ENCODE measurements at regions not wholly inside any gene's neighbourhood (a gene's known extent, or its start where the extent isn't known, plus 50 kb on each side); places are given as distances from the start of the nearest gene placed in this dataset.

DNA sequence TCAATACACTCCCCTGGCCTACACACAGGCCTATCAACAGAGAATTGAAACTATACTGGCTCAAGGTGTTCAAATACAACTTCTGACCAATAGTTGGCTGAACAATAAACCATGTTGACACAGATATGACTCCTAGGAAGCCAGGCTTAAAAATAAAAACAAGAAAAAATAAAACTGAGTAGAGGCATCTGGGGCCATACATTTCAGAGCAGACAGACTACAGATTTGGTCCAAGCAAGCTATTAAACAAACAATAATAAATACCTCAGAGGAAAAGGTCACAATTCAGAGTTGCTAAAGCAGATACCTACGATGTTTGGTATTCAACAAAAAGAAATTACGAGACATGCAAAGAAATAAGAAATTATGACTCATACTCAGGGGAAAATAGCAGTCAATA lies 132.8 kb upstream of the ACVR2A start:
- no peak overlapping the region for H3K9ac ChIP-seq (ENCODE audit: low read length)
- no peak overlapping the region for H3K27ac ChIP-seq (ENCODE audit: low read depth, low read length)
- no peak overlapping the region for H3K4me3 ChIP-seq (ENCODE audit: low read depth, low read length)

DNA sequence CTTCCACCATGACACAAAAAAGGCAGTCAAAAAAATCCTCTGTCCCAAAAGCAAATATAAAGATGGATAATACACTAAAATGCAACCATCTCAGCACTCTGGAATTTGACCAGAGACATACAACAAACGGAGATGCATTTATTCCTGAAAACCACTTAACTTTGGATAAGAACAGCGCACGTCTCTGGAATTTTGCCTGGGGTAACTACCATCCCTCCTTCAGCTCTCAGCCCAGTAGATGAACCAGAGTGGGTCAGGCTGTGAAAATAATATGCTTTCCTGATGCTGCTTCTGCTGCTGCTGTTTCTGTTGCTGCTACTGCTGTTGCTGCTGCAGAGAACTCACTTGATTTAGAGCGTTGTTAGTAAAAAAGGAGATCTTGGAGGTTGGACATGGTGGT lies 133.8 kb upstream of the ACVR2A start:
- Histone ChIP-seq H3K36me3 (ENCODE audit: control insufficient read depth, insufficient read depth, low read length) (no peaks in the 10 kb centered on the region), H3K27ac (ENCODE audit: low read depth, low read length) (no peak overlapping the region), H3K9ac (ENCODE audit: low read length) (no peak overlapping the region), H3K4me1 (ENCODE audit: control insufficient read depth, insufficient read depth, low read length) (no peaks in the 10 kb centered on the region), H3K27me3 (ENCODE audit: control insufficient read depth, insufficient read depth, low read length) (no peaks in the 10 kb centered on the region), H3K4me3 (ENCODE audit: low read depth, low read length) (no peak overlapping the region), H3K9me3 (ENCODE audit: control insufficient read depth, insufficient read depth, low read depth, low read length) (0 out of 2 replicates have a peak, but pooled peaks cover 3% of the 10 kb centered on the region)

More for the DNA sequence above, 132.8 kb upstream of the ACVR2A start:
- Histone ChIP-seq H3K4me1 (ENCODE audit: control insufficient read depth, insufficient read depth, low read length) (no peaks in the 10 kb centered on the region), H3K9me3 (ENCODE audit: control insufficient read depth, insufficient read depth, low read depth, low read length) (0 out of 2 replicates have a peak, but pooled peaks cover 3% of the 10 kb centered on the region), H3K27me3 (ENCODE audit: control insufficient read depth, insufficient read depth, low read length) (no peaks in the 10 kb centered on the region), H3K36me3 (ENCODE audit: control insufficient read depth, insufficient read depth, low read length) (no peaks in the 10 kb centered on the region)

DNA sequence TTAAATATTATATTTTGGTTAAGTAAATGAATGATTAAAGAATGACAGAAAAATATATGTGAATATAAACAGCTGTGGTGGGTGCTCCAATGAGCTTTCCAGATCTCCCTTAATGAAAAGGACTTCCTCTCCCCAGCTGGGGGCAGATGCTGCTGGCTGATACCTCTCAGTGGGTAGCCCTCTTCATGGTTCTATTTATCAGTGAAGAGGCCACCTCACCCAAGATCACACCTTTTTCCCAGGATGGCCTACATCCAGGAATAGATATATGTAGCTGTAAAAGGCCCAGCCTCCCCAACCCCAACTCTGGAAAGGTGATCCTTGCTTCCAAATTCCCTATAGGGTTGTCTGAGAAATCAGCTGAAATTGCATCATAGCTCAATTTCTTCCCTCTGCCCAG lies 135.2 kb upstream of the ACVR2A start:
- Histone ChIP-seq H3K9ac (ENCODE audit: low read length) (no peak overlapping the region), H3K4me3 (ENCODE audit: low read depth, low read length) (no peak overlapping the region), H3K9me3 (ENCODE audit: control insufficient read depth, insufficient read depth, low read depth, low read length) (0 out of 2 replicates have a peak, but pooled peaks cover 3% of the 10 kb centered on the region), H3K27ac (ENCODE audit: low read depth, low read length) (no peak overlapping the region), H3K27me3 (ENCODE audit: control insufficient read depth, insufficient read depth, low read length) (no peaks in the 10 kb centered on the region), H3K4me1 (ENCODE audit: control insufficient read depth, insufficient read depth, low read length) (no peaks in the 10 kb centered on the region), H3K36me3 (ENCODE audit: control insufficient read depth, insufficient read depth, low read length) (no peaks in the 10 kb centered on the region)

DNA sequence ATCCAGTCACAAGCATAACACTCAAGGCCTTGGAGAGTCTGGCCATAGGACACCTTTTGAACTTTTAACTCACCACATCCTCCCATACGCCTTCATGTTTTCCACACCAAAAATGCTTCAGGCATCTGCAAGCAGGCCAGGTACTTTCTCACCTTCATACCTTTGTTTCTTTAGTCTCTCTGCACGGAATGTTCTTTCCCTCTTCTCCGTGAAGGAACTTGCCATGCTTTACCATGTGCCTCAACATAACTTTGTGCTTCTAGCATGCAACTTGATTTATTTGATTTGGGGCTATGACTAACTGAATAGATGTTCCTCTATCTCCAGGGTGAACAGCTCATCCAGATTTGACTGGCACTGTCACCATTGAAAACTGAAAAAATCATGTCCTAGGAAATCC lies 141.7 kb upstream of the ACVR2A start:
- Histone ChIP-seq H3K9me3 (ENCODE audit: control insufficient read depth, insufficient read depth, low read depth, low read length) (0 out of 2 replicates have a peak, but pooled peaks cover 3% of the 10 kb centered on the region), H3K27me3 (ENCODE audit: control insufficient read depth, insufficient read depth, low read length) (no peaks in the 10 kb centered on the region), H3K9ac (ENCODE audit: low read length) (no peak overlapping the region), H3K36me3 (ENCODE audit: control insufficient read depth, insufficient read depth, low read length) (no peaks in the 10 kb centered on the region), H3K27ac (ENCODE audit: low read depth, low read length) (no peak overlapping the region), H3K4me1 (ENCODE audit: control insufficient read depth, insufficient read depth, low read length) (no peaks in the 10 kb centered on the region), H3K4me3 (ENCODE audit: low read depth, low read length) (no peak overlapping the region)

DNA sequence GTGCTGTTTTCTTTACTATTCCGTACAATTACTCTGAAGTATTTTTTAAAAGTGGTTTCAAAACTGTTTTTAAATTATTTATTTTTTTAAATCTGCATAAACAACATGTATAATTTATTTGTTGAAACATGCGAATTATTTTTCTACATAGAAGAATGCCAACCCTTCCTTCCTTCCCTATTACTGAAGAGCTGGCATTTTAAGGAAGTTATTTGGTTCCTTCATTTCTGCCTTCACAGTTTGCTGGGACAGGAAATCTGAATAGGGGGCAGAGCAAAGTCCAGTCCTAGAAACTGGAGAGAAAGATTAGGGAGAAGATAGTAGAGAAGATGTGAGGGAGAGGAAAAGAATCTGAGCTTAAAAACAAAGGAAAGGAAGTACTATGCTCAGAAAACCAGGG lies 146.7 kb upstream of the ACVR2A start:
- Histone ChIP-seq H3K27ac (ENCODE audit: low read depth, low read length) (no peak overlapping the region), H3K4me1 (ENCODE audit: control insufficient read depth, insufficient read depth, low read length) (no peaks in the 10 kb centered on the region), H3K27me3 (ENCODE audit: control insufficient read depth, insufficient read depth, low read length) (no peaks in the 10 kb centered on the region), H3K36me3 (ENCODE audit: control insufficient read depth, insufficient read depth, low read length) (no peaks in the 10 kb centered on the region), H3K9me3 (ENCODE audit: control insufficient read depth, insufficient read depth, low read depth, low read length) (no peaks in the 10 kb centered on the region), H3K4me3 (ENCODE audit: low read depth, low read length) (no peak overlapping the region), H3K9ac (ENCODE audit: low read length) (no peak overlapping the region)

DNA sequence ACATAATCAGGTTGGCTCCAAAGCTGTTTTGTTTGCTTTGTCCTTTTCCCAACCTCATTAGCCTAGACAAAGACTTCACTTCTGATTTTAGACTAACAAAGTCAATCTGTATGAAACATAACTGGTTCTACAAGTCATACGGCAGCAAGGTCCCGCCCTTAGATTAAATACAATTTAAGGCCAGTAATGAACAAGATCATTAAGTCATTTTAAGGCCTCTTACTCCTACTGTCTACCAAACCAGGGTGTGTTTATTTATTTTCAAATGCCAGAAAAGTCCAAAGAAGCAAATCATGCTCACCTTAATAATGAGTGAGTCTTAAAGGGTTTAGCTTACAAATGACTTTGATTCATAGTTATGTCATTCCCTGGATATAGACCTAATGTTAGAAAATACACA lies 148.4 kb upstream of the ACVR2A start:
- H3K27ac ChIP-seq (ENCODE audit: low read depth, low read length) = no peak overlapping the region

DNA sequence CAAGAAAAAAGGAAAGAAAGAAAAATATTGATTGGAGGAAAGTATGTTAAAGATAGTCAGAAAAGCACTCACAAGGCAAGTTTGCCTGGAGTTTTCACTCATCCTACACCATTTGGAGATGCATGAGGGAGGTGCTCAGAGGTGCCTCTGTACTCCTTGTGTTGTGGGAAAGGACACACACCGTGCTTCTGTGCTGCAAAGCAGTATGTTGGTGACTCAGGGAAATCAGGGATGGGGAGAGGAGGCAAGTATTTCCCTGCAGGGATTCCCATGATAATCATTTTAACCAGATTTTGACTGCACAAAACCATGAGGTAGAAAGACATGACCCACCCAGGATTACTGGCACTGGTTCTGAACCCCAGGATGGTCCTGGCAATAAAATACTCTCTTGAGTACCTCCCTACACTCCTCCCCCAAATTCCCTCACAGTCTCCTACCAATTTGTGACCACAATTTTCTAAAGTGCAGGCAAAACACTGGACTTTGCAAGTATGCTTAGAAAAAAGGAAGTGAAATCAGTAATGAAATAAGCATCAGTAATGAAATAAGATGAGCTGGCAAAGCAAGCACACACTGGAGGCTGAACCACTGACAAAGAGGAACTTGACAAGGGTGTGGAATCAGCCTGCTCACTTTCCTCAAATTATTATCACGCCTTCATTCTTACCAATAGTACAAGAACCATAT lies 155.5 kb upstream of the ACVR2A start:
- Histone ChIP-seq H3K27ac (ENCODE audit: low read depth, low read length) (no peak overlapping the region), H3K9ac (ENCODE audit: low read length) (no peak overlapping the region)

More for the DNA sequence above, 148.4 kb upstream of the ACVR2A start:
- Histone ChIP-seq H3K27me3 (ENCODE audit: control insufficient read depth, insufficient read depth, low read length) (no peaks in the 10 kb centered on the region), H3K9me3 (ENCODE audit: control insufficient read depth, insufficient read depth, low read depth, low read length) (no peaks in the 10 kb centered on the region), H3K4me1 (ENCODE audit: control insufficient read depth, insufficient read depth, low read length) (no peaks in the 10 kb centered on the region), H3K9ac (ENCODE audit: low read length) (no peak overlapping the region), H3K36me3 (ENCODE audit: control insufficient read depth, insufficient read depth, low read length) (no peaks in the 10 kb centered on the region), H3K4me3 (ENCODE audit: low read depth, low read length) (no peak overlapping the region)

DNA sequence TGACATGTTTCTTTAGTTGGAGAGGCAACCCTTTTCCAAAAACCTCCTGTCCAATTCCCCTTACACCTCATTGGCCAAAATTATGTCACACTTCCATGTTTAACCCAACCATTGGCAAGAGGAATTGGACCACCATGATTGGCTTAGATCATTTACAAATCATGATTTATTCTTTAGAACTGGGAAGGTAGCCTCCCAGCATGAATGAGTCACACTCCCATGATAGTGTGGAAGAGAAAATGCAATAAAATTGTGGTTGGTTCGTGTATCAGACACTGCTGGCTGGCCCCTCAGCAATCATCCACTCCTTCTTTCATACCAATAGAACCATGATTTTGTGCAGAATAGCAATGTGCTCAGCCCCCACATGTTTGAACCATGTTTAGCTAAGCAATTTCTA lies 156.6 kb upstream of the ACVR2A start:
- Histone ChIP-seq H3K27ac (ENCODE audit: low read depth, low read length) (no peak overlapping the region), H3K9ac (ENCODE audit: low read length) (no peak overlapping the region), H3K9me3 (ENCODE audit: control insufficient read depth, insufficient read depth, low read depth, low read length) (peaks cover 16% of the 10 kb centered on the region), H3K4me1 (ENCODE audit: control insufficient read depth, insufficient read depth, low read length) (no peaks in the 10 kb centered on the region), H3K27me3 (ENCODE audit: control insufficient read depth, insufficient read depth, low read length) (no peaks in the 10 kb centered on the region), H3K4me3 (ENCODE audit: low read depth, low read length) (no peak overlapping the region), H3K36me3 (ENCODE audit: control insufficient read depth, insufficient read depth, low read length) (no peaks in the 10 kb centered on the region)

More for the DNA sequence above, 155.5 kb upstream of the ACVR2A start:
- Histone ChIP-seq H3K4me3 (ENCODE audit: low read depth, low read length) (no peak overlapping the region), H3K36me3 (ENCODE audit: control insufficient read depth, insufficient read depth, low read length) (no peaks in the 10 kb centered on the region), H3K4me1 (ENCODE audit: control insufficient read depth, insufficient read depth, low read length) (no peaks in the 10 kb centered on the region), H3K9me3 (ENCODE audit: control insufficient read depth, insufficient read depth, low read depth, low read length) (peaks cover 16% of the 10 kb centered on the region), H3K27me3 (ENCODE audit: control insufficient read depth, insufficient read depth, low read length) (no peaks in the 10 kb centered on the region)

DNA sequence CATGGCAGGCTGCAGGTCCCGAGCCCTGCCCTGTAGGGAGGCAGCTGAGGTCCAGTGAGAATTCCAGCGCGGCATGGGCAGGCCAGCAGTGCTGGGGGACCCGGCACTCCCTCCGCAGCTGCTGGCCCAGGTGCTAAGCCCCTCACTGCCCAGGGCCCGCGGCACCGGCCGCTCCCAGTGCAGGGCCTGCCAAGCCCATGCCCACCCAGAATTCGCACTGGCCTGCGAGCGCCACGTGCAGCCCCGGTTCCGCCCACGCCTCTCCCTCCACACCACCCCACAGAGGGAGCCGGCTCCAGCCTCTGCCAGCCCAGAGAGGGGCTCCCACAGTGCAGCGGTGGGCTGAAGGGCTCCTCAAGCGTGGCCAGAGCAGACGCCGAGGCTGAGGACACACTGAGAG lies 158.5 kb upstream of the ACVR2A start:
- Histone ChIP-seq H3K4me3 (ENCODE audit: low read depth, low read length) (no peak overlapping the region), H3K9ac (ENCODE audit: low read length) (no peak overlapping the region), H3K27ac (ENCODE audit: low read depth, low read length) (no peak overlapping the region), H3K9me3 (ENCODE audit: control insufficient read depth, insufficient read depth, low read depth, low read length) (peaks cover 16% of the 10 kb centered on the region), H3K27me3 (ENCODE audit: control insufficient read depth, insufficient read depth, low read length) (no peaks in the 10 kb centered on the region), H3K36me3 (ENCODE audit: control insufficient read depth, insufficient read depth, low read length) (no peaks in the 10 kb centered on the region), H3K4me1 (ENCODE audit: control insufficient read depth, insufficient read depth, low read length) (no peaks in the 10 kb centered on the region)

DNA sequence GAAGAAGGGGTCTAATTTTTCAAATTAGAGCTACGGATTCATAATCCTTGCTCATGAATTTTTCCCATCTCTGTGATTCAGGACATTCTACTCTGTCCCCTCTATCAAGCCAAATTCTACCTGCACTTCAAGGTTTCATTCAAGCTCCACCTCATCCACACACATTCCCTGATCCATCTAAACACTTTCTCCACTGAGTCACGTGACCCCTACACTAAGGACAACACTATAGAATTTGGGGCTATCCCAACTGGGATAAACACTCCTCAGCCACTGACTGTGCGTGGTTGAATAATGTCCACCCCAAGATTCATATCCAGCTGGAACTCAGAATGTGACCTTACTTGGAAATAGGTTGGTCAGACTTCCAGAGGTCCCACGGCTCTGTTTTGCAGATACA lies 159.9 kb upstream of the ACVR2A start:
- H3K27ac ChIP-seq (ENCODE audit: low read depth, low read length) = no peak overlapping the region
- no peak overlapping the region for H3K4me3 ChIP-seq (ENCODE audit: low read depth, low read length)
- H3K36me3 ChIP-seq (ENCODE audit: control insufficient read depth, insufficient read depth, low read length) = no peaks in the 10 kb centered on the region
- H3K4me1 ChIP-seq (ENCODE audit: control insufficient read depth, insufficient read depth, low read length) = no peaks in the 10 kb centered on the region
- no peak overlapping the region for H3K9ac ChIP-seq (ENCODE audit: low read length)
- H3K9me3 ChIP-seq (ENCODE audit: control insufficient read depth, insufficient read depth, low read depth, low read length) = peaks cover 16% of the 10 kb centered on the region
- H3K27me3 ChIP-seq (ENCODE audit: control insufficient read depth, insufficient read depth, low read length) = no peaks in the 10 kb centered on the region

DNA sequence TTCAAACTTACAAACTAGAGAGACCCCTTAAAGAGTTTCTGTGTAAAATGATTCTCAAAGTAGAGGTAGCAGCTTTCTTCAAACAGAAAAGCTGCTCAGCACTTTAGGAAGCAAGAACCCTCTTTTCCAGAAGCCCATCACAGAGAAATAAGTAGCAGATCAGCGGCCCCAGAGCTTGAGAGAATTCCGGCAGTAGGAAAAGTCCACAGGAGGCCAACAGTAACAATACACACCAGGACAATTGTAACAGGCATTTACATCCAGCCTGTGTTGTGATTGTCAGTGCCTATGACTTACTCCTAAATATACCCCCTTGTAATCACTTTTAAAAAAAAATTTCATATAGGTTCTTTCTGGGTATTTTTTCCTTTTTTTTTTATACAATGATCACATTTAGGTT lies 161.4 kb upstream of the ACVR2A start:
- H3K9me3 ChIP-seq (ENCODE audit: control insufficient read depth, insufficient read depth, low read depth, low read length) = peaks cover 16% of the 10 kb centered on the region
- no peaks in the 10 kb centered on the region for H3K27me3 ChIP-seq (ENCODE audit: control insufficient read depth, insufficient read depth, low read length)
- H3K27ac ChIP-seq (ENCODE audit: low read depth, low read length) = no peak overlapping the region
- H3K36me3 ChIP-seq (ENCODE audit: control insufficient read depth, insufficient read depth, low read length) = no peaks in the 10 kb centered on the region
- H3K4me1 ChIP-seq (ENCODE audit: control insufficient read depth, insufficient read depth, low read length) = no peaks in the 10 kb centered on the region
- no peak overlapping the region for H3K9ac ChIP-seq (ENCODE audit: low read length)
- no peak overlapping the region for H3K4me3 ChIP-seq (ENCODE audit: low read depth, low read length)

Measured in HUES6 (cell line).